SIG-M5 treated with dmso at 0.1 percent for 504 hours (cell line): ENCODE measurements at regions not wholly inside any gene's neighbourhood (a gene's known extent, or its start where the extent isn't known, plus 50 kb on each side); places are given as distances from the start of the nearest gene placed in this dataset.

ENCODE experiments used
- DNase-seq: peaks from one replicate; lab custom pipeline; 2025; ENCODE audit not compliant: unreplicated experiment; lab: John Stamatoyannopoulos, UW

GRCh38 chr4:156503119-156503518 lies 468.5 kb downstream of the PDGFC start:
- DNase-seq, result no peak

- DNase-seq, result no peak
These were observed 469.6 kb downstream of the PDGFC start for GRCh38 chr4:156501962-156502361.

- DNase-seq, result no peak
These were observed 471.9 kb downstream of the PDGFC start for GRCh38 chr4:156499684-156500083.

GRCh38 chr4:156497486-156497885 lies 474.1 kb downstream of the PDGFC start:
- no peak for DNase-seq

GRCh38 chr4:156496797-156497196 lies 474.8 kb downstream of the PDGFC start:
- DNase-seq, result no peak

GRCh38 chr4:156495836-156496235 lies 475.8 kb downstream of the PDGFC start:
- DNase-seq, result no peak

GRCh38 chr4:156495091-156495490 lies 476.5 kb downstream of the PDGFC start:
- DNase-seq, result no peak

GRCh38 chr4:156493858-156494257 lies 477.7 kb downstream of the PDGFC start:
- DNase-seq, result no peak

- no peak for DNase-seq
These were observed 484.5 kb downstream of the PDGFC start for GRCh38 chr4:156487107-156487506.

- DNase-seq, result no peak
These were observed 489.8 kb downstream of the PDGFC start for GRCh38 chr4:156481845-156482244.

- no peak for DNase-seq
These were observed 494.0 kb downstream of the PDGFC start for GRCh38 chr4:156477636-156478035.

- DNase-seq, result no peak
These were observed 495.2 kb downstream of the PDGFC start for GRCh38 chr4:156476359-156476758.

GRCh38 chr4:156475322-156475721 lies 496.3 kb downstream of the PDGFC start:
- DNase-seq, result peak; percentile 27

GRCh38 chr4:156473151-156473550 lies 498.4 kb downstream of the PDGFC start:
- DNase-seq, result no peak

GRCh38 chr4:156472624-156473023 lies 499.0 kb downstream of the PDGFC start:
- DNase-seq, result no peak

GRCh38 chr4:156459584-156459983 lies 505.9 kb upstream of the CTSO start:
- DNase-seq, result no peak

- no peak for DNase-seq
These were observed 503.2 kb upstream of the CTSO start for GRCh38 chr4:156456830-156457229.

GRCh38 chr4:156443488-156443887 lies 489.8 kb upstream of the CTSO start:
- no peak for DNase-seq

GRCh38 chr4:156442912-156443311 lies 489.2 kb upstream of the CTSO start:
- DNase-seq, result no peak

GRCh38 chr4:156439576-156440200 lies 486.0 kb upstream of the CTSO start:
- no peak for DNase-seq

- no peak for DNase-seq
These were observed 484.0 kb upstream of the CTSO start for GRCh38 chr4:156437666-156438065.

GRCh38 chr4:156422576-156422975 lies 468.9 kb upstream of the CTSO start:
- no peak for DNase-seq

- no peak for DNase-seq
These were observed 467.0 kb upstream of the CTSO start for GRCh38 chr4:156420623-156421022.
